ENCODE measurements at regions not wholly inside any gene's neighbourhood (a gene's known extent, or its start where the extent isn't known, plus 50 kb on each side); places are given as distances from the start of the nearest gene placed in this dataset.

GRCh38 chr16:86079255-86079885, 180.4 kb downstream of the IRF8 start:
- ATAC-seq (no peak), DNase-seq (no peak)
- intact Hi-C loops (cut with DNase I): no loop called here

- no peak for DNase-seq
- no peak for ATAC-seq
- intact Hi-C loops (cut with DNase I): no loop called here
Observed at GRCh38 chr16:86080131-86080875, 181.3 kb downstream of the IRF8 start.

- no peak for ATAC-seq
- no peak for DNase-seq
- intact Hi-C loops (cut with DNase I): no loop called here
Observed at GRCh38 chr16:86080982-86081381, 182.0 kb downstream of the IRF8 start.

- ATAC-seq (no peak), DNase-seq (no peak)
- intact Hi-C loops (cut with DNase I): no loop called here
Observed at GRCh38 chr16:86082418-86083030, 183.6 kb downstream of the IRF8 start.

GRCh38 chr16:86083382-86084002, 184.5 kb downstream of the IRF8 start:
- DNase-seq (no peak), ATAC-seq (no peak)
- intact Hi-C loops (cut with DNase I): no loop called here

- intact Hi-C loops (cut with DNase I): no loop called here
- DNase-seq (no peak), ATAC-seq (no peak)
Observed at GRCh38 chr16:86085161-86085611, 186.2 kb downstream of the IRF8 start.

GRCh38 chr16:86085795-86086194, 186.8 kb downstream of the IRF8 start:
- intact Hi-C loops (cut with DNase I): no loop called here
- no peak for DNase-seq
- no peak for ATAC-seq

- ATAC-seq (no peak), DNase-seq (no peak)
- intact Hi-C loops (cut with DNase I): no loop called here
Observed at GRCh38 chr16:86086471-86086870, 187.5 kb downstream of the IRF8 start.

GRCh38 chr16:86087011-86087895, 188.3 kb downstream of the IRF8 start:
- DNase-seq (no peak), ATAC-seq (no peak)
- intact Hi-C loops (cut with DNase I): no loop called here

- no peak for DNase-seq
- ATAC-seq: no peak
- intact Hi-C loops (cut with DNase I): no loop called here
Observed at GRCh38 chr16:86087896-86088230, 188.9 kb downstream of the IRF8 start.

- ATAC-seq (no peak), DNase-seq (no peak)
- intact Hi-C loops (cut with DNase I): no loop called here
Observed at GRCh38 chr16:86088287-86088686, 189.3 kb downstream of the IRF8 start.

GRCh38 chr16:86088816-86089215, 189.9 kb downstream of the IRF8 start:
- ATAC-seq: no peak
- no peak for DNase-seq
- intact Hi-C loops (cut with DNase I): no loop called here

GRCh38 chr16:86089334-86089900, 190.5 kb downstream of the IRF8 start:
- intact Hi-C loops (cut with DNase I): no loop called here
- DNase-seq (no peak), ATAC-seq (no peak)

- intact Hi-C loops (cut with DNase I): no loop called here
- no peak for DNase-seq
- no peak for ATAC-seq
Observed at GRCh38 chr16:86089991-86090390, 191.0 kb downstream of the IRF8 start.

- ATAC-seq: no peak
- intact Hi-C loops (cut with DNase I): no loop called here
- no peak for DNase-seq
Observed at GRCh38 chr16:86090461-86091170, 191.7 kb downstream of the IRF8 start.

GRCh38 chr16:86091976-86092375, 193.0 kb downstream of the IRF8 start:
- DNase-seq: no peak
- intact Hi-C loops (cut with DNase I): no loop called here
- ATAC-seq: no peak

GRCh38 chr16:86092586-86093480, 193.9 kb downstream of the IRF8 start:
- no peak for DNase-seq
- no peak for ATAC-seq
- intact Hi-C loops (cut with DNase I): no loop called here
